ENCODE measurements at regions not wholly inside any gene's neighbourhood (a gene's known extent, or its start where the extent isn't known, plus 50 kb on each side); places are given as distances from the start of the nearest gene placed in this dataset.
"Not testable (repeated sequence)": the region's sequence is repeated elsewhere in the genome, so short reads cannot be mapped to it uniquely, and the experiment has no call there.

DNA sequence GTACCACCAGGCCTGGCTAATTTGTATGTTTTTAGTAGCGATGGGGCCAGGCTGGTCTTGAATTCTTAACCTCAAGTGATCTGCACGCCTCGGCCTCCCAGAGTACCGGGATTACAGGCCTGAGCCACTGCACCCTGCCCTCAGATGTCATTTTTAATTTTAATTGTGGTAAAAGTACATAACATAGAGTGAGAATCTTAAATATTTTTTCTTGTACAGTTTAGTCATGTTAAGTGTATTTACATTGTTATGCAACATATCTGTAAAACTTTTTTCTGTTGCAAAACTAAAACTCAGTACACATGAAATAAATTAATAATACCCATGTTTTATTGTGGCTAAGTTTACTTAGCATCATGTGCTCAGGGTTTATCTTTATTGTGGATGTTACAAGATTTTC, 231.4 kb downstream of the ALG10 start:
- Histone ChIP-seq H3K4me2 (ENCODE audit: low read length) (no peak overlapping the region), H2AFZ (no peak overlapping the region), H3K27ac (no peak overlapping the region), H3K36me3 (ENCODE audit: control insufficient read depth, insufficient read depth, low read length) (no peaks in the 10 kb centered on the region), H3K9ac (no peak overlapping the region), H3K79me2 (no peaks in the 10 kb centered on the region), H3K27me3 (ENCODE audit: control insufficient read depth, insufficient read depth, low read length) (no peaks in the 10 kb centered on the region), H3K9me3 (ENCODE audit: control insufficient read depth, low read length) (no peaks in the 10 kb centered on the region), H3K4me3 (ENCODE audit: low read depth, low read length) (no peak overlapping the region), H3K4me1 (no peaks in the 10 kb centered on the region)
- TF ChIP-seq CTCF (IDR thresholded peaks at IDR 0.05) = no peak

DNA sequence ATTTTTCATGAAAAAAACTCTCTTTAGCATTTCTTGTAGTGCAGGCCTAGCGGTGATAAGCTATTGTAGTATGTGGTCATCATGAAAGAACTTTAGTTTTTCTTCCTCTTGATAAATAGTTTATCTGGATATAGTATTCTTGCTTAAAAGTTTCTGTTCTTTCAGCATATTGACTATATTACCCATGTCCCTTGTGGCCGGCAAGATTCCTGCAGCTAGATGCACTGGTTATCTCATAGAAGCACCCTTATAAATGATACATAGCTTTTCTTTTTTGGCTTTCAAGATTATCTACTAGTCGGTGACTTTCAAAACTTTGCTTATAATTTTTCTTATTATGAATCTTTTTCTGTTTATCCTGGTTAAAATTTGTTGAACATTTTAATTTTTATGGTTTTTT, 234.8 kb downstream of the ALG10 start:
- H3K79me2 ChIP-seq = no peaks in the 10 kb centered on the region
- no peak overlapping the region for H2AFZ ChIP-seq
- no peak overlapping the region for H3K4me2 ChIP-seq (ENCODE audit: low read length)
- no peaks in the 10 kb centered on the region for H3K36me3 ChIP-seq (ENCODE audit: control insufficient read depth, insufficient read depth, low read length)
- H3K27me3 ChIP-seq (ENCODE audit: control insufficient read depth, insufficient read depth, low read length) = no peaks in the 10 kb centered on the region
- no peak overlapping the region for H3K27ac ChIP-seq
- H3K4me1 ChIP-seq = no peaks in the 10 kb centered on the region
- no peak overlapping the region for H3K4me3 ChIP-seq (ENCODE audit: low read depth, low read length)
- H3K9ac ChIP-seq = no peak overlapping the region
- H3K9me3 ChIP-seq (ENCODE audit: control insufficient read depth, low read length) = no peaks in the 10 kb centered on the region
- no peak for TF ChIP-seq CTCF (IDR thresholded peaks at IDR 0.05)

GRCh38 chr12:34262140-34262539, 239.8 kb downstream of the ALG10 start:
- not testable (repeated sequence) for H3K4me2 ChIP-seq (ENCODE audit: low read length); H3K27me3 ChIP-seq (ENCODE audit: control insufficient read depth, insufficient read depth, low read length); H3K4me3 ChIP-seq (ENCODE audit: low read depth, low read length); H3K4me1 ChIP-seq; H2AFZ ChIP-seq; H3K9me3 ChIP-seq (ENCODE audit: control insufficient read depth, low read length); H3K79me2 ChIP-seq; H3K9ac ChIP-seq; H3K36me3 ChIP-seq (ENCODE audit: control insufficient read depth, insufficient read depth, low read length); H3K27ac ChIP-seq

GRCh38 chr12:34264110-34264509, 241.8 kb downstream of the ALG10 start:
- H3K9ac ChIP-seq = no peak overlapping the region
- H3K4me2 ChIP-seq (ENCODE audit: low read length) = no peak overlapping the region
- no peaks in the 10 kb centered on the region for H3K4me1 ChIP-seq
- no peak overlapping the region for H3K27ac ChIP-seq
- no peaks in the 10 kb centered on the region for H3K79me2 ChIP-seq
- TF ChIP-seq CTCF (IDR thresholded peaks at IDR 0.05) = no peak
- H3K9me3 ChIP-seq (ENCODE audit: control insufficient read depth, low read length) = no peaks in the 10 kb centered on the region
- H3K27me3 ChIP-seq (ENCODE audit: control insufficient read depth, insufficient read depth, low read length) = no peaks in the 10 kb centered on the region
- no peaks in the 10 kb centered on the region for H3K36me3 ChIP-seq (ENCODE audit: control insufficient read depth, insufficient read depth, low read length)
- no peak overlapping the region for H3K4me3 ChIP-seq (ENCODE audit: low read depth, low read length)
- no peak overlapping the region for H2AFZ ChIP-seq

DNA sequence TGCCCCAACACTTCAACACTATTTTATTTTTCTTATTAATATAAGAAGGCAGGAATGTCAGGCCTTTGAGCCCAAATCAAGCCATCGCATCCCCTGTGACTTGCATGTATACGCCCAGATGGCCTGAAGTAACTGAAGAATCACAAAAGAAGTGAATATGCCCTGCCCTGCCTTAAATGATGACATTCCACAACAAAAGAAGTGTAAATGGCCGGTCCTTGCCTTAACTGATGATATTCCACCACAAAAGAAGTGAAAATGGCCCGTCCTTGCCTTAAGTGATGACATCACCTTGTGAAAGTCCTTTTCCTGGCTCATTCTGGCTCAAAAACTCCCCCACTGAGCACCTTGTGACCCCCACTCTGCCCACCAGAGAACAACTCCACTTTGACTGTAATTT, 251.4 kb downstream of the ALG10 start:
- H3K36me3 ChIP-seq (ENCODE audit: control insufficient read depth, insufficient read depth, low read length); H3K27ac ChIP-seq; H3K4me2 ChIP-seq (ENCODE audit: low read length); H3K9me3 ChIP-seq (ENCODE audit: control insufficient read depth, low read length); H3K9ac ChIP-seq; H3K79me2 ChIP-seq; H3K4me1 ChIP-seq; H3K27me3 ChIP-seq (ENCODE audit: control insufficient read depth, insufficient read depth, low read length); H2AFZ ChIP-seq; H3K4me3 ChIP-seq (ENCODE audit: low read depth, low read length): not testable (repeated sequence)

DNA sequence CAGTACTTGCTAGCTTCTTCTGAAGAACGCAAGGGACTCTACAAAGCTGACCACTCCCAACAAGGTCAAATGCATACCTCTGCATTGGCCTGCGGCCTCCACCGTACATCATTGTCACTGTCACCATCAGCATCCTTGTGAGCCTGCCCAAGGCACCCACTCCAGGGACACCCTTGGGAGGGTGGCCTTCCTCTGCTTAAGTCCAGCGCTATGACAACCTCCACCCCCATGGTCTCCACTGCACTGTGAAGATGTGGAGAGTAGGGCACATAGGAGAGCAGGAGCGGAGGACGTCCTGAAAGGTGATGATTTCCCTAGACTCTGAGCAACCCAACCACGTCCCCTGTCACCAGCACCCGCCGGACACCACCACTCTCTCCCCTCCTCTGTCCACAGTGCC, 252.8 kb downstream of the ALG10 start:
- Histone ChIP-seq H3K4me2 (ENCODE audit: low read length) (no peak overlapping the region), H3K9ac (no peak overlapping the region), H3K79me2 (no peaks in the 10 kb centered on the region), H3K9me3 (ENCODE audit: control insufficient read depth, low read length) (no peaks in the 10 kb centered on the region), H3K36me3 (ENCODE audit: control insufficient read depth, insufficient read depth, low read length) (no peaks in the 10 kb centered on the region), H3K4me3 (ENCODE audit: low read depth, low read length) (no peak overlapping the region), H2AFZ (no peak overlapping the region), H3K4me1 (no peaks in the 10 kb centered on the region), H3K27ac (no peak overlapping the region), H3K27me3 (ENCODE audit: control insufficient read depth, insufficient read depth, low read length) (no peaks in the 10 kb centered on the region)
- no peak for TF ChIP-seq CTCF (IDR thresholded peaks at IDR 0.05)

All from parathyroid adenoma (tissue), 2 donors.